ENCODE measurements at regions not wholly inside any gene's neighbourhood (a gene's known extent, or its start where the extent isn't known, plus 50 kb on each side); places are given as distances from the start of the nearest gene placed in this dataset.

DNA sequence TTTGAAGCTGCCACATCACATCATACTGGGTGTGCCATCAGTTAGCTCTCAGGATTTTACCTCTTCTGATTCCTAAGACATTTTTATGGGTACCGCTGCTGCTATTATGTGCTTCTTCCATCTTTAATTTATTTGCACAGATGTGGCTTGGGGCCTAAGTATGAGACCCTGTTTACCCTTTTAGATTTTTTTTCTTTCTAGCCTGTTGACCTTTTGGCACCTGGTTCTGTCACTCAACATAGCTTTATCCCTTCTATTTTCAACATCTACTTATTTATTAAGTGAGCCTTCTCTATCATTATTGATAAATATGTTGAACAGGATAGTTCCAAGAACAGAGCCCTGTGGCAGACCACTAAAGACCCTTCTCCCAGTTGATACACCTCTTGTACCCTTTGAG lies 57.0 kb downstream of the TET3 start:
- ChIA-PET POLR2A (no interaction called here), CTCF (no interaction called here)
- DNase-seq (ENCODE audit: extremely low spot score), result no peak
- TF ChIP-seq ZNF384 (IDR thresholded peaks at IDR 0.05), result no peak

DNA sequence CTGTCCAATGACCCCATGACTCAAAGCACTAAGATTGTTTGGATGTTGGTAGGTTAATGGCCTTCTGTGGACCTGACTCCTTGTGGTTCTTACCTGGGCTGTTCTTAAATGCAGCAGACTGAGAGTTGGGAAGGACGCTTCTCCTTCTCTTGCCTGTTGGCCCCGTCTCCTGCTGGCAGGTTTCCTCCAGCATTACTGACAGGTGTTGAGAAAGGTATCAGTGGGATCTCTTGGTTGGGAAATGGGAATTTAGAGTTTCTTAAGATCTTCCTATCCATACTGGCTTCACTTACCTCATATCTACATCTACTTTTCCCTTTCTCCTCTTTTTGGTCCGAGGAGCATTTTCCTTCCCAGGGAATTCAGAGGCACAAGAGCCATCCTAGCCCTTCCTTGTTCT lies 57.9 kb downstream of the TET3 start:
- CTCF ChIA-PET, result no interaction called here
- TF ChIP-seq FOXA1 (IDR thresholded peaks at IDR 0.05) (no peak), ARNT (IDR thresholded peaks at IDR 0.05) (no peak), BHLHE40 (IDR thresholded peaks at IDR 0.05; ENCODE audit: borderline replicate concordance) (no peak), FOXK2 (IDR thresholded peaks at IDR 0.05) (no peak), LEF1 (IDR thresholded peaks at IDR 0.05; ENCODE audit: borderline replicate concordance) (no peak), NFRKB (IDR thresholded peaks at IDR 0.05) (no peak), FOXM1 (IDR thresholded peaks at IDR 0.05; ENCODE audit: borderline replicate concordance) (no peak), TARDBP (IDR thresholded peaks at IDR 0.05) (no peak), L3MBTL2 (conservative IDR thresholded peaks at IDR 0.05) (no peak), ZNF384 (IDR thresholded peaks at IDR 0.05) (no peak), ELF4 (IDR thresholded peaks at IDR 0.05) (no peak), HDGF (IDR thresholded peaks at IDR 0.05; ENCODE audit: borderline replicate concordance) (no peak), SUZ12 (IDR thresholded peaks at IDR 0.05) (no peak), SP1 (IDR thresholded peaks at IDR 0.05) (no peak), CTBP1 (IDR thresholded peaks at IDR 0.05; ENCODE audit: borderline replicate concordance) (no peak)
- TF ChIP-seq, protein P1, sequence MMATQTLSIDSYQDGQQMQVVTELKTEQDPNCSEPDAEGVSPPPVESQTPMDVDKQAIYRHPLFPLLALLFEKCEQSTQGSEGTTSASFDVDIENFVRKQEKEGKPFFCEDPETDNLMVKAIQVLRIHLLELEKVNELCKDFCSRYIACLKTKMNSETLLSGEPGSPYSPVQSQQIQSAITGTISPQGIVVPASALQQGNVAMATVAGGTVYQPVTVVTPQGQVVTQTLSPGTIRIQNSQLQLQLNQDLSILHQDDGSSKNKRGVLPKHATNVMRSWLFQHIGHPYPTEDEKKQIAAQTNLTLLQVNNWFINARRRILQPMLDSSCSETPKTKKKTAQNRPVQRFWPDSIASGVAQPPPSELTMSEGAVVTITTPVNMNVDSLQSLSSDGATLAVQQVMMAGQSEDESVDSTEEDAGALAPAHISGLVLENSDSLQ (IDR thresholded peaks at IDR 0.05), result no peak
- no peak for DNase-seq (ENCODE audit: extremely low spot score)
- POLR2A ChIA-PET, result no interaction called here

DNA sequence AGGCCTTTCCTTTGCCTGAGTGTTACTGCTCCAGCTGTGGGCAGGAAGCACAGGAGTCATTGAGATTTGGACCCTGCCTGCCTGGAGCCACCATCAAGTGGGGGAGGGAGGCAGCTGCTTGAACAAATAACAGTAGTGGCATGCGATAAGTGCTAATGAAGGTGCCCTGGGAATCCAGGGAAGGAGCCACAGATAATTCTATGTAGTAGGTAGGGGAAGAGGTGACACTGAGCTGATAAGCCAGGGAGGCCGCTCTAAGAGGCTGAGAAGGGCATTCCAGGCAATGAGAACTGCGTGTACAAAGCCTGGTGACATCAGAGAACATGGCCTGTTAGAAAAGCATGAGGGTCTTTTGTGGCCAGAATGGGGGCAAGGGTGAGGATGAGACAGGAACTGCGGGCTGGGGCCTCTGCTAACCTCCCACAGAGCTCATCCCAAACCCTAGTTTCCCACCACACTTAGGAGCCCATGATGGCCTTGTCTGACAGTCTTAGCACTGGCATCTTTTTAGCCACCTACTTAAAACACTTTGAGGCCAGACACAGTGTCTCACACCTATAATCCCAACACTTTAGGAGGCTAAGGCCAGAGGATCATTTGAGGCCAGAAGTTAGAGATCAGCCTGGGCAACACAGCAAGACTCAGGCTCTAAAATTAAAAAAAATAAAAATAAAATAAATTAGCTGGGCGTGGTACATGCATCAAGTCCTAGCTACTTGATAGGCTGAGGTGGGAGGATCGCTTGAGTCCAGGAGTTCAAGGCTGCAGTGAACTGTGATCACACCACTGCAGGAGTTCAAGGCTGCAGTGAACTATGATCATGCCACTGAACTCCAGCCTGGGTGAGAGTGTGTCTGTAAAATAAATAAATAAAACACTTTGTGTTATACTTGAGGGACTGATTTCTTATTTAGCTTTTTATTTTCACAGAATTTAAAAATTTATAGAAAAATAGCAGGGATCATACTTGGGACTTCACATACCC lies 58.9 kb downstream of the TET3 start:
- CTCF ChIA-PET, result no interaction called here
- POLR2A ChIA-PET, result no interaction called here
- no peak for DNase-seq (ENCODE audit: extremely low spot score)
- TF ChIP-seq LEF1 (IDR thresholded peaks at IDR 0.05; ENCODE audit: borderline replicate concordance), result no peak
- no peak for TF ChIP-seq NFRKB (IDR thresholded peaks at IDR 0.05)

DNA sequence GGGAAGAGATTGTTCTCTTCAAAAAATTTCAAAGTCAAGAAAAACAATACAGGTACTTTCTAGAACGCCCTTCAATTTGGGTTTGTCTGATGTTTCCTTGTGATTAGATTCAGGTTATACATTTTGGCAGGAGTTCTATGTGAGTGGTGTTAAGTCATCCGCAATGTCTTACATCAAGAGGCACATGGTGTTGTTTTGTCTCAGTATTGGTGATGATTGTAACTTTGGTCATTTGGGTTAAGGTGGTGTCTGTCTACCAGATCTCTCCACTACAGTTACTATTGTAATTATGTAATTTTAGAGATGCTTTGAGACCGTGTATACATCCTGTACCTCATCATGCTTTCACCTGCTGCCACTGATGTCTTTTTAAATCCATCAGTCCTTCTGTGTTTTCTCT lies 60.3 kb downstream of the TET3 start:
- ChIA-PET POLR2A (no interaction called here), CTCF (no interaction called here)
- TF ChIP-seq SP1 (IDR thresholded peaks at IDR 0.05), result no peak
- TF ChIP-seq ELF4 (IDR thresholded peaks at IDR 0.05), result no peak
- TF ChIP-seq SUZ12 (IDR thresholded peaks at IDR 0.05), result no peak
- no peak for TF ChIP-seq BHLHE40 (IDR thresholded peaks at IDR 0.05; ENCODE audit: borderline replicate concordance)
- no peak for TF ChIP-seq NFRKB (IDR thresholded peaks at IDR 0.05)
- TF ChIP-seq CTBP1 (IDR thresholded peaks at IDR 0.05; ENCODE audit: borderline replicate concordance), result no peak
- TF ChIP-seq FOXM1 (IDR thresholded peaks at IDR 0.05; ENCODE audit: borderline replicate concordance), result no peak
- TF ChIP-seq ZNF384 (IDR thresholded peaks at IDR 0.05), result no peak
- no peak for TF ChIP-seq L3MBTL2 (conservative IDR thresholded peaks at IDR 0.05)
- TF ChIP-seq LEF1 (IDR thresholded peaks at IDR 0.05; ENCODE audit: borderline replicate concordance), result no peak
- no peak for TF ChIP-seq HDGF (IDR thresholded peaks at IDR 0.05; ENCODE audit: borderline replicate concordance)
- no peak for TF ChIP-seq FOXA1 (IDR thresholded peaks at IDR 0.05)
- no peak for TF ChIP-seq ARNT (IDR thresholded peaks at IDR 0.05)
- TF ChIP-seq FOXK2 (IDR thresholded peaks at IDR 0.05), result no peak
- TF ChIP-seq, protein P1 (IDR thresholded peaks at IDR 0.05), result no peak
- TF ChIP-seq TARDBP (IDR thresholded peaks at IDR 0.05), result no peak
- no peak for DNase-seq (ENCODE audit: extremely low spot score)

DNA sequence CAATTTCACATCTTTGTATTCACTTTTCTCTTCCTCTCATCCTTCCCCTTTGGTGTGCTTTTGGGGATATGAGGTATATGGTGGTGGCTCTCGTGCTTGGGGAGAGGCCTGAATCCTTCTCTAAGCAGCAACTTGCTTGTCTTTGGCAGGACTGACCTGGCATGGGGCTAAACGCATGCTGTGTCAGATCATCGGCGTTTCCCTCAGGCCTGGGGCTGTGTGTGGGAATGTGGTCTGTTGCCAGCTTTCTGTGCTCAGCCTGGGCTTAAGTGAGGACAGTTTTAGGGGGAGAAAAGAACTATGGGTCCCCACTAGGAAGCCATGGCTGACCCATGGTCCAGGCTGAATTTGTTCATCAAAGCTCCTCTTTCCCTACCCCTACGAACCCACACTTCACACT lies 60.7 kb downstream of the TET3 start:
- ChIA-PET CTCF (no interaction called here), POLR2A (no interaction called here)
- TF ChIP-seq LEF1 (IDR thresholded peaks at IDR 0.05; ENCODE audit: borderline replicate concordance), result no peak
- TF ChIP-seq ARNT (IDR thresholded peaks at IDR 0.05), result no peak
- TF ChIP-seq NFRKB (IDR thresholded peaks at IDR 0.05), result no peak
- no peak for TF ChIP-seq HDGF (IDR thresholded peaks at IDR 0.05; ENCODE audit: borderline replicate concordance)
- TF ChIP-seq FOXK2 (IDR thresholded peaks at IDR 0.05), result no peak
- TF ChIP-seq CTBP1 (IDR thresholded peaks at IDR 0.05; ENCODE audit: borderline replicate concordance), result no peak
- no peak for TF ChIP-seq BHLHE40 (IDR thresholded peaks at IDR 0.05; ENCODE audit: borderline replicate concordance)
- TF ChIP-seq FOXM1 (IDR thresholded peaks at IDR 0.05; ENCODE audit: borderline replicate concordance), result no peak
- no peak for TF ChIP-seq SP1 (IDR thresholded peaks at IDR 0.05)
- TF ChIP-seq ELF4 (IDR thresholded peaks at IDR 0.05), result no peak
- TF ChIP-seq, protein P1 (IDR thresholded peaks at IDR 0.05), result no peak
- TF ChIP-seq TARDBP (IDR thresholded peaks at IDR 0.05), result no peak
- no peak for TF ChIP-seq FOXA1 (IDR thresholded peaks at IDR 0.05)
- TF ChIP-seq L3MBTL2 (conservative IDR thresholded peaks at IDR 0.05), result no peak
- no peak for TF ChIP-seq ZNF384 (IDR thresholded peaks at IDR 0.05)
- no peak for TF ChIP-seq SUZ12 (IDR thresholded peaks at IDR 0.05)
- DNase-seq (ENCODE audit: extremely low spot score), result no peak

DNA sequence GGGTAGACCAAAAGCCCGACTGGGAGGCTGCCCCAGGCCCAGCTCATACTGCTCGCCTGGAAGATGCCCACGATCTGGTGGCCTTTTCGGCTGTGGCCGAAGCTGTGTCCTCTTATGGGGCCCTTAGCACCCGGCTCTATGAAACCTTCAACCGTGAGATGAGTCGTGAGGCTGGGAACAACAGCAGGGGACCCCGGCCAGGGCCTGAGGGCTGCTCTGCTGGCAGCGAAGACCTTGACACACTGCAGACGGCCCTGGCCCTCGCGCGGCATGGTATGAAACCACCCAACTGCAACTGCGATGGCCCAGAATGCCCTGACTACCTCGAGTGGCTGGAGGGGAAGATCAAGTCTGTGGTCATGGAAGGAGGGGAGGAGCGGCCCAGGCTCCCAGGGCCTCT lies 61.7 kb downstream of the TET3 start:
- CTCF ChIA-PET, result no interaction called here
- TF ChIP-seq ZNF384 (IDR thresholded peaks at IDR 0.05) (no peak), SUZ12 (IDR thresholded peaks at IDR 0.05) (no peak)
- DNase-seq (ENCODE audit: extremely low spot score), result no peak
- POLR2A ChIA-PET, result interaction anchor here (0.5 kb wide), 1 partner anchor 33 kb away, joined by 3 read pairs; no protein-coding TSS in a partner anchor

Measured in HEK293T (cell line).